HL-60 (cell line): ENCODE measurements at regions not wholly inside any gene's neighbourhood (a gene's known extent, or its start where the extent isn't known, plus 50 kb on each side); places are given as distances from the start of the nearest gene placed in this dataset.

Experiments
- CTCF ChIP-seq: IDR thresholded peaks from one replicate; pipeline ENCODE4 v1.5.1; 2011; ENCODE audit warnings: low read length, control low read depth, inconsistent platforms; ENCODE audit not compliant: insufficient read depth
- GABPA ChIP-seq: IDR thresholded peaks from 2 replicates; pipeline ENCODE4 v1.6.1; 2012; ENCODE audit warnings: low read depth
- POLR2AphosphoS5 ChIP-seq: IDR thresholded peaks from 2 replicates; pipeline ENCODE4 v1.6.1; 2012; ENCODE audit warnings: low read depth
- REST ChIP-seq: IDR thresholded peaks from 2 replicates; pipeline ENCODE4 v1.6.1; 2012; ENCODE audit warnings: low read depth; ENCODE audit not compliant: insufficient replicate concordance
- SPI1 ChIP-seq: IDR thresholded peaks from 2 replicates; pipeline ENCODE4 v1.6.1; 2012; ENCODE audit warnings: low read depth, mild to moderate bottlenecking, borderline replicate concordance

- TF ChIP-seq CTCF = no peak
- no peak for TF ChIP-seq SPI1
- no peak for TF ChIP-seq GABPA
- no peak for TF ChIP-seq REST
- no peak for TF ChIP-seq POLR2AphosphoS5
These were observed 111.0 kb upstream of the JAZF1 start for GRCh38 chr7:28291559-28291958.
